Stimulated activated CD4-positive, alpha-beta T cell treated with anti-CD3 and anti-CD28 coated beads, Interleukin-4, amount 100 ng/mL, for 24 hours (primary cell): ENCODE measurements at regions not wholly inside any gene's neighbourhood (a gene's known extent, or its start where the extent isn't known, plus 50 kb on each side); places are given as distances from the start of the nearest gene placed in this dataset.

Experiments used
- DNase-seq: peaks from one replicate; pipeline ENCODE4 v3.0.0-alpha.2; 2020

GRCh38 chr1:83571536-83571935 is 427.4 kb downstream of the TTLL7 start:
- DNase-seq = no peak

GRCh38 chr1:83561346-83561745 is 437.6 kb downstream of the TTLL7 start:
- no peak for DNase-seq

- DNase-seq = no peak
Observed at GRCh38 chr1:83559129-83559840, 439.6 kb downstream of the TTLL7 start.

- DNase-seq = no peak
Observed at GRCh38 chr1:83555871-83556270, 443.1 kb downstream of the TTLL7 start.

- DNase-seq = no peak
Observed at GRCh38 chr1:83554174-83554573, 444.8 kb downstream of the TTLL7 start.

GRCh38 chr1:83552820-83553219 is 446.1 kb downstream of the TTLL7 start:
- DNase-seq = no peak

- no peak for DNase-seq
Observed at GRCh38 chr1:83548311-83548710, 450.6 kb downstream of the TTLL7 start.

- DNase-seq = no peak
Observed at GRCh38 chr1:83547901-83548300, 451.0 kb downstream of the TTLL7 start.

- DNase-seq = no peak
Observed at GRCh38 chr1:83546874-83547273, 452.1 kb downstream of the TTLL7 start.

GRCh38 chr1:83545066-83545862 is 453.7 kb downstream of the TTLL7 start:
- DNase-seq = no peak

- DNase-seq = no peak
Observed at GRCh38 chr1:83543222-83543973, 455.5 kb downstream of the TTLL7 start.

- no peak for DNase-seq
Observed at GRCh38 chr1:83531521-83532309, 467.2 kb downstream of the TTLL7 start.

- DNase-seq = no peak
Observed at GRCh38 chr1:83530506-83530905, 468.4 kb downstream of the TTLL7 start.

GRCh38 chr1:83527987-83528386 is 470.9 kb downstream of the TTLL7 start:
- DNase-seq = no peak

GRCh38 chr1:83520797-83521196 is 478.1 kb downstream of the TTLL7 start:
- no peak for DNase-seq

- DNase-seq = no peak
Observed at GRCh38 chr1:83516369-83516768, 482.6 kb downstream of the TTLL7 start.

GRCh38 chr1:83515578-83516154 is 483.3 kb downstream of the TTLL7 start:
- DNase-seq = peak; percentile 5

- DNase-seq = no peak
Observed at GRCh38 chr1:83512373-83513193, 486.3 kb downstream of the TTLL7 start.

- DNase-seq = no peak
Observed at GRCh38 chr1:83511146-83511726, 487.7 kb downstream of the TTLL7 start.

- no peak for DNase-seq
Observed at GRCh38 chr1:83509301-83509781, 489.6 kb downstream of the TTLL7 start.
